ENCODE measurements at regions not wholly inside any gene's neighbourhood (a gene's known extent, or its start where the extent isn't known, plus 50 kb on each side); places are given as distances from the start of the nearest gene placed in this dataset.

- TF ChIP-seq EZH2 (IDR thresholded peaks at IDR 0.05; ENCODE audit: low read length, missing control alignments): no peak
- no peak for TF ChIP-seq CTCF (conservative IDR thresholded peaks at IDR 0.05 in 1 of 2, IDR thresholded peaks at IDR 0.05 in 1 of 2; ENCODE audit: low read depth in 1 of 2, low read length in 2 of 2)
- Histone ChIP-seq H3K4me2 (ENCODE audit: extremely low read depth, insufficient read depth, low read length) (no peak overlapping the region), H2AFZ (ENCODE audit: low read length) (no peak overlapping the region), H3K4me1 (ENCODE audit: control insufficient read depth, extremely low read depth, insufficient read depth, low read length) (no peaks in the 10 kb centered on the region), H3K4me3 (replicated peaks in 1 of 4; ENCODE audit: control extremely low read depth in 1 of 4, insufficient read depth in 1 of 4, low read depth in 3 of 4, low read length in 4 of 4) (no peak overlapping the region), H3K79me2 (ENCODE audit: control insufficient read depth, insufficient read depth, low read length) (no peaks in the 10 kb centered on the region), H4K20me1 (ENCODE audit: control insufficient read depth, extremely low read depth, insufficient read depth, low read length) (no peaks in the 10 kb centered on the region), H3K27ac (ENCODE audit: insufficient read depth, low read length) (no peak overlapping the region), H3K9me3 (ENCODE audit: control insufficient read depth, insufficient read depth, low read depth, low read length) (no peaks in the 10 kb centered on the region), H3K36me3 (ENCODE audit: control insufficient read depth, insufficient read depth, low read length) (no peaks in the 10 kb centered on the region), H3K9ac (ENCODE audit: insufficient read depth, low read length) (no peak overlapping the region), H3K27me3 (ENCODE audit: control insufficient read depth, insufficient read depth, low read length) (no peaks in the 10 kb centered on the region)
- DNase-seq (ENCODE audit: low read depth in 2 of 2): no peak
Measured at GRCh38 chr17:13134076-13134475, 116.2 kb upstream of the ELAC2 start.

GRCh38 chr17:13131225-13131624 is 113.4 kb upstream of the ELAC2 start:
- Histone ChIP-seq H3K27me3 (ENCODE audit: control insufficient read depth, insufficient read depth, low read length) (no peaks in the 10 kb centered on the region), H4K20me1 (ENCODE audit: control insufficient read depth, extremely low read depth, insufficient read depth, low read length) (no peaks in the 10 kb centered on the region), H2AFZ (ENCODE audit: low read length) (no peak overlapping the region), H3K4me3 (replicated peaks in 1 of 4; ENCODE audit: control extremely low read depth in 1 of 4, insufficient read depth in 1 of 4, low read depth in 3 of 4, low read length in 4 of 4) (no peak overlapping the region), H3K4me2 (ENCODE audit: extremely low read depth, insufficient read depth, low read length) (no peak overlapping the region), H3K36me3 (ENCODE audit: control insufficient read depth, insufficient read depth, low read length) (no peaks in the 10 kb centered on the region), H3K4me1 (ENCODE audit: control insufficient read depth, extremely low read depth, insufficient read depth, low read length) (no peaks in the 10 kb centered on the region), H3K27ac (ENCODE audit: insufficient read depth, low read length) (no peak overlapping the region), H3K79me2 (ENCODE audit: control insufficient read depth, insufficient read depth, low read length) (no peaks in the 10 kb centered on the region), H3K9ac (ENCODE audit: insufficient read depth, low read length) (no peak overlapping the region), H3K9me3 (ENCODE audit: control insufficient read depth, insufficient read depth, low read depth, low read length) (no peaks in the 10 kb centered on the region)
- DNase-seq (ENCODE audit: low read depth in 2 of 2): no peak
- TF ChIP-seq EZH2 (IDR thresholded peaks at IDR 0.05; ENCODE audit: low read length, missing control alignments) (no peak), CTCF (conservative IDR thresholded peaks at IDR 0.05 in 1 of 2, IDR thresholded peaks at IDR 0.05 in 1 of 2; ENCODE audit: low read depth in 1 of 2, low read length in 2 of 2) (no peak)

GRCh38 chr17:13129356-13129755 is 111.5 kb upstream of the ELAC2 start:
- TF ChIP-seq CTCF (conservative IDR thresholded peaks at IDR 0.05 in 1 of 2, IDR thresholded peaks at IDR 0.05 in 1 of 2; ENCODE audit: low read depth in 1 of 2, low read length in 2 of 2) (no peak), EZH2 (IDR thresholded peaks at IDR 0.05; ENCODE audit: low read length, missing control alignments) (no peak)
- Histone ChIP-seq H3K9ac (ENCODE audit: insufficient read depth, low read length) (no peak overlapping the region), H3K27me3 (ENCODE audit: control insufficient read depth, insufficient read depth, low read length) (no peaks in the 10 kb centered on the region), H3K4me1 (ENCODE audit: control insufficient read depth, extremely low read depth, insufficient read depth, low read length) (no peaks in the 10 kb centered on the region), H3K27ac (ENCODE audit: insufficient read depth, low read length) (no peak overlapping the region), H3K36me3 (ENCODE audit: control insufficient read depth, insufficient read depth, low read length) (no peaks in the 10 kb centered on the region), H3K9me3 (ENCODE audit: control insufficient read depth, insufficient read depth, low read depth, low read length) (no peaks in the 10 kb centered on the region), H4K20me1 (ENCODE audit: control insufficient read depth, extremely low read depth, insufficient read depth, low read length) (no peaks in the 10 kb centered on the region), H3K79me2 (ENCODE audit: control insufficient read depth, insufficient read depth, low read length) (no peaks in the 10 kb centered on the region), H2AFZ (ENCODE audit: low read length) (no peak overlapping the region), H3K4me2 (ENCODE audit: extremely low read depth, insufficient read depth, low read length) (no peak overlapping the region), H3K4me3 (replicated peaks in 1 of 4; ENCODE audit: control extremely low read depth in 1 of 4, insufficient read depth in 1 of 4, low read depth in 3 of 4, low read length in 4 of 4) (no peak overlapping the region)
- no peak for DNase-seq (ENCODE audit: low read depth in 2 of 2)

All from fibroblast of lung (primary cell).